ENCODE measurements at regions not wholly inside any gene's neighbourhood (a gene's known extent, or its start where the extent isn't known, plus 50 kb on each side); places are given as distances from the start of the nearest gene placed in this dataset.

DNA sequence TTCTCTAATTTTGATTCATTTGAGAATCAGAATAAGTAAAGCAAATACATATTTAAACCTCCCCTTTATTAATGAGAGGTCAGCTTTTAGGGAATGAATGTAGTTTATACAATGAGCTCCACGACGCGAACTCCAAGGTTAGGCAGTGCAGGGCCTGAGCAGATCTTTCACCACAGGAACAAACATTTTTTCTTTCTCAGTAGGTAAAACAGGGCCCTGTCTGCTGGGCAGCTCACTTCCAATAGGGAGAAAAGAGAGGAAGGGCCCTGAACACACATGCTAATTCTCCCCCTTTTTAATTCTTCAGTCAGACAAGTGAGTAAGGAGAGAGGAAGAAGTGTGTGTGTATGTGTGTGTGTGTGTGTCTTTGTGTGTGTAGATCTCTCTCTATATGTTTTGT is 682.4 kb upstream of the TMEFF2 start:
- Histone ChIP-seq H3K9me2 (replicated peaks; ENCODE audit: insufficient read depth, low read length) (no peaks in the 10 kb centered on the region), H3K4me1 (ENCODE audit: low read length) (no peaks in the 10 kb centered on the region), H3K79me2 (ENCODE audit: low read length) (no peaks in the 10 kb centered on the region), H3K9ac (ENCODE audit: low read length) (no peak overlapping the region), H3K27me3 (ENCODE audit: low read length) (no peaks in the 10 kb centered on the region), H4K20me1 (ENCODE audit: insufficient read depth, low read depth, low read length) (no peaks in the 10 kb centered on the region), H3K27ac (ENCODE audit: low read length) (no peak overlapping the region), H3K4me2 (ENCODE audit: low read depth, low read length, poor library complexity, severe bottlenecking) (no peak overlapping the region), H3K4me3 (ENCODE audit: low read length) (no peak overlapping the region), H2AFZ (ENCODE audit: low read length) (no peak overlapping the region), H3K36me3 (ENCODE audit: insufficient read depth, low read length) (no peaks in the 10 kb centered on the region), H3K9me3 (ENCODE audit: low read length) (peaks cover 13% of the 10 kb centered on the region; the same call in 1 of the 2 replicates)
- DNase-seq = no peak

DNA sequence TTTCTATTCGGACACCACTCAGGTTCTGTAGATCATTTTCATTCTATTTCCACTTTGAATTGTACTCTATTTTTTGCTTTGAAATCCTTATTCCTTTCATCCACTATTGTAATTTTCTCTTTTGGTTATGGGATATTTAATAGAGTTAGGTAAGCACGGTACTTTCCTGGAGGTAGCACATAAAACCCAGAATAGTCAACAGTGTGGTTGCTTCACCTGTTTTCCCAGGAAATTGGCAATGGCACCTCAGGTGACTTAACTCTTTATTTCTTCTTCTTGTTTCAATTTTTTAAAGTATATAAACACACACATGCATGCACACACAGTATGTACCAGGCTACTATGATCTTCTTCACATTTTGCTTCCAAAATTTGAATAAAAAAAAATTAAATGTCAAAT is 682.0 kb upstream of the TMEFF2 start:
- no peaks in the 10 kb centered on the region for H3K27me3 ChIP-seq (ENCODE audit: low read length)
- no peaks in the 10 kb centered on the region for H3K79me2 ChIP-seq (ENCODE audit: low read length)
- H2AFZ ChIP-seq (ENCODE audit: low read length) = no peak overlapping the region
- no peaks in the 10 kb centered on the region for H3K36me3 ChIP-seq (ENCODE audit: insufficient read depth, low read length)
- DNase-seq = no peak
- no peak overlapping the region for H3K27ac ChIP-seq (ENCODE audit: low read length)
- H4K20me1 ChIP-seq (ENCODE audit: insufficient read depth, low read depth, low read length) = no peaks in the 10 kb centered on the region
- no peak overlapping the region for H3K4me2 ChIP-seq (ENCODE audit: low read depth, low read length, poor library complexity, severe bottlenecking)
- H3K9me3 ChIP-seq (ENCODE audit: low read length) = peaks cover 11% of the 10 kb centered on the region
- no peak overlapping the region for H3K9ac ChIP-seq (ENCODE audit: low read length)
- H3K9me2 ChIP-seq (replicated peaks; ENCODE audit: insufficient read depth, low read length) = no peaks in the 10 kb centered on the region
- H3K4me1 ChIP-seq (ENCODE audit: low read length) = no peaks in the 10 kb centered on the region
- H3K4me3 ChIP-seq (ENCODE audit: low read length) = no peak overlapping the region

DNA sequence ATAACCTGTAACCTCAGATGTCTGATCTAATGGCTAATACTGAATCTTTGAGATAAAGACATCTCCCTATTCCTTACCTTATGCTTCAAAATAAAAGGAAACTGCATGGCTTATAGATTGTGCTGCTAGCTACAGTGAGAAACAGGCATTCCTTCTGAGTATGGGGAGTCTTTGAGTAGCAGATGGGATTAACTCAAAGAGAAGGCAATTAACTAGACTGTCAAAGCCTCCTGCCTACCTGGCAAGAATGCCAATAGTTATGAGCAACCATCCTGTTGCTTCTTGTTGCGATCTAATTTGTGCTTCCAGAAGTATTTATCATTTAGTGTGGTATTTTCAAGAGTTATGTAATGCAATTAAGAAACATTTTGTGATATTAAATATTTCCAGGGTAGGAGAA is 660.0 kb upstream of the TMEFF2 start:
- H2AFZ ChIP-seq (ENCODE audit: low read length) = no peak overlapping the region
- H3K9me2 ChIP-seq (replicated peaks; ENCODE audit: insufficient read depth, low read length) = no peaks in the 10 kb centered on the region
- peaks cover 9% of the 10 kb centered on the region for H3K9me3 ChIP-seq (ENCODE audit: low read length)
- no peaks in the 10 kb centered on the region for H3K4me1 ChIP-seq (ENCODE audit: low read length)
- no peak overlapping the region for H3K9ac ChIP-seq (ENCODE audit: low read length)
- no peak overlapping the region for H3K27ac ChIP-seq (ENCODE audit: low read length)
- no peaks in the 10 kb centered on the region for H3K27me3 ChIP-seq (ENCODE audit: low read length)
- DNase-seq = no peak
- H4K20me1 ChIP-seq (ENCODE audit: insufficient read depth, low read depth, low read length) = no peaks in the 10 kb centered on the region
- H3K4me3 ChIP-seq (ENCODE audit: low read length) = no peak overlapping the region
- no peaks in the 10 kb centered on the region for H3K79me2 ChIP-seq (ENCODE audit: low read length)
- H3K4me2 ChIP-seq (ENCODE audit: low read depth, low read length, poor library complexity, severe bottlenecking) = no peak overlapping the region
- H3K36me3 ChIP-seq (ENCODE audit: insufficient read depth, low read length) = no peaks in the 10 kb centered on the region

DNA sequence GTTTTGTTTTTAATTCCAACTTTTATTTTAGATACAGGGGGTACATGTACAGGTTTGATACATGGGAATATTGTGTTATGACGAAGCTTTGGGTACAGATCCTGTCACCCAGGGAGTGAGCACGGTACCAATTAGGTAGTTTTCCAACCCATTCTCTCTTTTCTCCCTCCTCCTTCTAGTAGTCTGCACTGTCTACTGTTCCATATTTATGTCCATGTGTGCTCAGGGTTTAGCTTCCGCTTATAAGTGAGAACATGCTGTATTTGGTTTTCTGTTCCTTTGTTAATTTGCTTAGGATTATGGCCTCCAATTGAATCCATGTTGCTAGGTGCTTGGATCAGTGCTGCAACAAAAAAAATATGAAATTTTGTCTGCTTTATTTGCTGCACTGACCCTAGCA is 659.3 kb upstream of the TMEFF2 start:
- Histone ChIP-seq H2AFZ (ENCODE audit: low read length) (no peak overlapping the region), H3K9me3 (ENCODE audit: low read length) (peaks cover 9% of the 10 kb centered on the region), H3K27me3 (ENCODE audit: low read length) (no peaks in the 10 kb centered on the region), H3K79me2 (ENCODE audit: low read length) (no peaks in the 10 kb centered on the region), H3K36me3 (ENCODE audit: insufficient read depth, low read length) (no peaks in the 10 kb centered on the region), H3K9ac (ENCODE audit: low read length) (no peak overlapping the region), H3K27ac (ENCODE audit: low read length) (no peak overlapping the region), H3K4me1 (ENCODE audit: low read length) (no peaks in the 10 kb centered on the region), H3K4me2 (ENCODE audit: low read depth, low read length, poor library complexity, severe bottlenecking) (no peak overlapping the region), H3K4me3 (ENCODE audit: low read length) (no peak overlapping the region), H4K20me1 (ENCODE audit: insufficient read depth, low read depth, low read length) (no peaks in the 10 kb centered on the region), H3K9me2 (replicated peaks; ENCODE audit: insufficient read depth, low read length) (no peaks in the 10 kb centered on the region)
- no peak for DNase-seq

DNA sequence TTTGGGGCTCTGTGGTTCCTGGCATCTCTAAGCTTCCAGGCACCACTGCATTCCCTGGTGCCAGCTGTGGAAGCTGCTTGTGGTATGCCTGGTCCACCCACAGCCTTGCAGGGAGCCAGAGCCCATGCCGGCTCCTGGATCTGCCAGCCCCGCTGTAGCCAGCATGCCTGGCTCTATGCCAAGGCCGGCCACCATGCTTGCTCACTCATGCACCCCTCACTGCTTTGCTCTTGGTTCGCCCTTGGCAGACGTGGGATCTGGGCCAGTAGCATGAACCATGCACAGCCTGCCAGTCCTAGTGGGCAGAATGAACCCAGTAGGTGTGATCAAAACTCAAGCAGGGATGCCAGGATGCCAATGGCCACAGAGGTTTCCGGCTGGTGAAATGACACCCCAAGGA is 634.2 kb upstream of the TMEFF2 start:
- H3K4me3 ChIP-seq (ENCODE audit: low read length) = no peak overlapping the region

DNA sequence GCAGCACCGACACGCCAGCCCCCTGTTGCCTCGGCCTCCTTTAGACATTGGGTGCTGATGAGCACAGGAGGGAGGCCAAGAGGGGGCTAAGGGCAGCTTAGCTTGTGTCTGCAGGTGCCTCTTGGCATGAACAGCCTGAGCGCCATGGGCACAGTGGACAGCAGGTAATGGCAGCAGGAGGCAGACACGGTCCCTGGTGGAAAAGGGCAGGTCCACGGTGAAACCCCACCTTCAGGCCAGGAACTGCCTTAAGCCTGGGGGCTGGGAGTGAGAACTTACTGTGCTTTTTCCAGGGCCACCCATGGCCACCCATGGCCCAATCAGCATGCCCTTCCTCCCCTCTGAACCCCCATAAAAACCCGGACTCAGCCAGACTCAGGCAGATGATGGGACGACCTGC is 633.4 kb upstream of the TMEFF2 start:
- H3K4me1 ChIP-seq (ENCODE audit: low read length) = no peaks in the 10 kb centered on the region
- no peak overlapping the region for H3K27ac ChIP-seq (ENCODE audit: low read length)
- H3K4me2 ChIP-seq (ENCODE audit: low read depth, low read length, poor library complexity, severe bottlenecking) = no peak overlapping the region
- no peaks in the 10 kb centered on the region for H3K27me3 ChIP-seq (ENCODE audit: low read length)
- H3K79me2 ChIP-seq (ENCODE audit: low read length) = no peaks in the 10 kb centered on the region
- no peak overlapping the region for H2AFZ ChIP-seq (ENCODE audit: low read length)
- peaks cover 6% of the 10 kb centered on the region for H3K9me3 ChIP-seq (ENCODE audit: low read length)
- H4K20me1 ChIP-seq (ENCODE audit: insufficient read depth, low read depth, low read length) = no peaks in the 10 kb centered on the region
- no peak for DNase-seq
- H3K36me3 ChIP-seq (ENCODE audit: insufficient read depth, low read length) = no peaks in the 10 kb centered on the region
- H3K4me3 ChIP-seq (ENCODE audit: low read length) = no peak overlapping the region
- no peak overlapping the region for H3K9ac ChIP-seq (ENCODE audit: low read length)
- H3K9me2 ChIP-seq (replicated peaks; ENCODE audit: insufficient read depth, low read length) = no peaks in the 10 kb centered on the region

More for the DNA sequence above, 634.2 kb upstream of the TMEFF2 start:
- Histone ChIP-seq H3K4me2 (ENCODE audit: low read depth, low read length, poor library complexity, severe bottlenecking) (no peak overlapping the region), H3K9me2 (replicated peaks; ENCODE audit: insufficient read depth, low read length) (no peaks in the 10 kb centered on the region), H2AFZ (ENCODE audit: low read length) (no peak overlapping the region), H3K4me1 (ENCODE audit: low read length) (no peaks in the 10 kb centered on the region), H4K20me1 (ENCODE audit: insufficient read depth, low read depth, low read length) (no peaks in the 10 kb centered on the region), H3K9me3 (ENCODE audit: low read length) (peaks cover 6% of the 10 kb centered on the region), H3K36me3 (ENCODE audit: insufficient read depth, low read length) (no peaks in the 10 kb centered on the region), H3K79me2 (ENCODE audit: low read length) (no peaks in the 10 kb centered on the region), H3K9ac (ENCODE audit: low read length) (no peak overlapping the region), H3K27me3 (ENCODE audit: low read length) (no peaks in the 10 kb centered on the region), H3K27ac (ENCODE audit: low read length) (no peak overlapping the region)
- no peak for DNase-seq

DNA sequence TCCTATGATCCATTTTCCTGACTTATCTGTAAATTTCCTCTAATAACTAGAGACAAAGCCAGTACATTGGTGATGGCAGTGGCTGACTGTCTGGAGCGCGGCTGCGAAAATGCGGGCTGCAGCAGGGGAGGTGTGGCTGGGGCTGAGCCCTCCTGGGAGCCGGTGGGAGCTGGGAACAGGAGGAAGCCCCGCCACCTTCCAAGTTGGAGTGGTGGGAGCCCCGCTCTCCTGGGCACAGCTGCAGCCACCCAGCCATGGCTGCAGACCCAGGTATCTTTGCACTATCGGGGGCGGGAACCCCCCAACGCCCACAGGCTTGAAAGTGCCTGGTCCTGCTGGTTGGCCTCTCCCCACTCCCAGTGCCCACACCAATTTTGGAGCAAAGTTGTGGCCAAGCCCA is 633.0 kb upstream of the TMEFF2 start:
- Histone ChIP-seq H3K79me2 (ENCODE audit: low read length) (no peaks in the 10 kb centered on the region), H3K36me3 (ENCODE audit: insufficient read depth, low read length) (no peaks in the 10 kb centered on the region), H2AFZ (ENCODE audit: low read length) (no peak overlapping the region), H3K4me2 (ENCODE audit: low read depth, low read length, poor library complexity, severe bottlenecking) (no peak overlapping the region), H4K20me1 (ENCODE audit: insufficient read depth, low read depth, low read length) (no peaks in the 10 kb centered on the region), H3K27ac (ENCODE audit: low read length) (no peak overlapping the region), H3K27me3 (ENCODE audit: low read length) (no peaks in the 10 kb centered on the region), H3K4me1 (ENCODE audit: low read length) (no peaks in the 10 kb centered on the region), H3K9me2 (replicated peaks; ENCODE audit: insufficient read depth, low read length) (no peaks in the 10 kb centered on the region), H3K9me3 (ENCODE audit: low read length) (peaks cover 9% of the 10 kb centered on the region; the same call in 1 of the 2 replicates), H3K9ac (ENCODE audit: low read length) (no peak overlapping the region), H3K4me3 (ENCODE audit: low read length) (no peak overlapping the region)
- no peak for DNase-seq

DNA sequence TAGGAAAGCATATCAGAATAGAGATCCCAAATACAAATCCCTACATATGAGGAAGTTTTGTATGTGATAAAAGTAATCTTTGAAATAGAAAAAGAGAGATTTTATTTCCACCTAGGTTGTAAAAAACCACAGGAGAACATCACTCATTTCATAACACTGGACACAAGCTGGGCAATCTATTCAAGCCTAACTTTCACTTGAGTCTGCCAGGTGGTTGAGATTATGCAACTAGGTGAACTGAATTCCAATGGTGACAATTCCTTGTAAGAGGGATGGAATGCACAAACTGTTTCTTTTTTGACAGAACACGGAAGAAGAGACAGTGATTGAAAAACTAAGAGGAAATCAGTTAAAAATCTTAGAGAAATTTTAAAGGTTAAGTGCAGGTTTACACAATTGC is 619.6 kb upstream of the TMEFF2 start:
- H3K4me1 ChIP-seq (ENCODE audit: low read length) = no peaks in the 10 kb centered on the region
- H3K27ac ChIP-seq (ENCODE audit: low read length) = no peak overlapping the region
- no peaks in the 10 kb centered on the region for H3K79me2 ChIP-seq (ENCODE audit: low read length)
- no peaks in the 10 kb centered on the region for H3K36me3 ChIP-seq (ENCODE audit: insufficient read depth, low read length)
- H2AFZ ChIP-seq (ENCODE audit: low read length) = no peak overlapping the region
- H4K20me1 ChIP-seq (ENCODE audit: insufficient read depth, low read depth, low read length) = no peaks in the 10 kb centered on the region
- no peak overlapping the region for H3K4me2 ChIP-seq (ENCODE audit: low read depth, low read length, poor library complexity, severe bottlenecking)
- H3K9me2 ChIP-seq (replicated peaks; ENCODE audit: insufficient read depth, low read length) = no peaks in the 10 kb centered on the region
- no peak for DNase-seq
- H3K27me3 ChIP-seq (ENCODE audit: low read length) = no peaks in the 10 kb centered on the region
- H3K9ac ChIP-seq (ENCODE audit: low read length) = no peak overlapping the region
- H3K9me3 ChIP-seq (ENCODE audit: low read length) = peaks cover 23% of the 10 kb centered on the region
- no peak overlapping the region for H3K4me3 ChIP-seq (ENCODE audit: low read length)

DNA sequence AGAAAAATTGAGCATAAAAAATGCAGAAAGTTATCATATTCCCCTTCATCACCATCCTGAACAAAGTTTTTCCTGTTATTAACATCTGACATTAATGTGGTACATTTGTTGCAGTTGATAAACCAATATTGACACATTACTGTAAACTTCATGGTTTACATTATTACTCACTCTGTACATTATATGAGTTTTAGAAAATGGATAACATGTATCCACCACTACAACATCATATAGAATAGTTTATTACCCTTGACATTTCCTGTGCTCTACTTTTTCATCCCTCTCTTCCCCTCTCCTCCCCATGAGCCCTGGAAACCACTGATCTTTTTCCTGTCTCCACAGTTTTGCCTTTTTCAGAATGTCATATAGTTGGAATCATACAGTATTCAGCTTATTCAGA is 618.6 kb upstream of the TMEFF2 start:
- H3K4me3 ChIP-seq (ENCODE audit: low read length) = no peak overlapping the region

More for the DNA sequence above, 618.6 kb upstream of the TMEFF2 start:
- Histone ChIP-seq H3K79me2 (ENCODE audit: low read length) (no peaks in the 10 kb centered on the region), H3K4me1 (ENCODE audit: low read length) (no peaks in the 10 kb centered on the region), H4K20me1 (ENCODE audit: insufficient read depth, low read depth, low read length) (no peaks in the 10 kb centered on the region), H3K36me3 (ENCODE audit: insufficient read depth, low read length) (no peaks in the 10 kb centered on the region), H3K9me2 (replicated peaks; ENCODE audit: insufficient read depth, low read length) (no peaks in the 10 kb centered on the region), H3K9ac (ENCODE audit: low read length) (no peak overlapping the region), H2AFZ (ENCODE audit: low read length) (no peak overlapping the region), H3K27me3 (ENCODE audit: low read length) (no peaks in the 10 kb centered on the region), H3K27ac (ENCODE audit: low read length) (no peak overlapping the region), H3K4me2 (ENCODE audit: low read depth, low read length, poor library complexity, severe bottlenecking) (no peak overlapping the region), H3K9me3 (ENCODE audit: low read length) (peaks cover 24% of the 10 kb centered on the region)
- no peak for DNase-seq

Measured in Karpas-422 (cell line).